BLaER1 (cell line): ENCODE measurements at regions not wholly inside any gene's neighbourhood (a gene's known extent, or its start where the extent isn't known, plus 50 kb on each side); places are given as distances from the start of the nearest gene placed in this dataset.
"Not testable (repeated sequence)": the region's sequence is repeated elsewhere in the genome, so short reads cannot be mapped to it uniquely, and the experiment has no call there.

Experiments
- H3K27ac ChIP-seq: shearing (Covaris generic); formaldehyde crosslinking; 2 replicates; pipeline ENCODE4 v1.8.1; 2022
- H3K27me3 ChIP-seq: shearing (Covaris generic); formaldehyde crosslinking; 2 replicates; pipeline ENCODE4 v1.8.1; 2022
- H3K36me3 ChIP-seq: shearing (Covaris generic); formaldehyde crosslinking; 2 replicates; pipeline ENCODE4 v1.8.1; 2022
- H3K4me1 ChIP-seq: shearing (Covaris generic); formaldehyde crosslinking; 2 replicates; pipeline ENCODE4 v1.8.1; 2022
- H3K4me2 ChIP-seq: shearing (Covaris generic); formaldehyde crosslinking; 2 replicates; pipeline ENCODE4 v1.8.1; 2022
- H3K4me3 ChIP-seq: shearing (Covaris generic); formaldehyde crosslinking; 2 replicates; pipeline ENCODE4 v1.8.1; 2022
- H3K9ac ChIP-seq: shearing (Covaris generic); formaldehyde crosslinking; 2 replicates; pipeline ENCODE4 v1.8.1; 2022
- H3K9me3 ChIP-seq: shearing (Covaris generic); formaldehyde crosslinking; 2 replicates; pipeline ENCODE4 v1.8.1; 2022
- H4K20me1 ChIP-seq: shearing (Covaris generic); formaldehyde crosslinking; 2 replicates; pipeline ENCODE4 v1.8.1; 2022

GRCh38 chr15:20991691-20992090, 125.6 kb upstream of the POTEB2 start:
- H3K4me3 ChIP-seq, H3K9ac ChIP-seq, H3K9me3 ChIP-seq, H4K20me1 ChIP-seq, H3K36me3 ChIP-seq, H3K27ac ChIP-seq, H3K4me2 ChIP-seq, H3K27me3 ChIP-seq, H3K4me1 ChIP-seq: not testable (repeated sequence)

- not testable (repeated sequence) for H3K4me3 ChIP-seq, H3K9me3 ChIP-seq, H3K4me2 ChIP-seq, H3K9ac ChIP-seq, H3K27me3 ChIP-seq, H3K4me1 ChIP-seq, H3K36me3 ChIP-seq, H3K27ac ChIP-seq, H4K20me1 ChIP-seq
Observed at GRCh38 chr15:20991253-20991652, 125.1 kb upstream of the POTEB2 start.

- H3K9ac ChIP-seq, H3K9me3 ChIP-seq, H4K20me1 ChIP-seq, H3K27ac ChIP-seq, H3K4me2 ChIP-seq, H3K27me3 ChIP-seq, H3K4me3 ChIP-seq, H3K4me1 ChIP-seq, H3K36me3 ChIP-seq: not testable (repeated sequence)
Observed at GRCh38 chr15:20986775-20987174, 120.7 kb upstream of the POTEB2 start.

GRCh38 chr15:20978057-20978456, 111.9 kb upstream of the POTEB2 start:
- not testable (repeated sequence) for H3K27ac ChIP-seq, H4K20me1 ChIP-seq, H3K27me3 ChIP-seq, H3K36me3 ChIP-seq, H3K9ac ChIP-seq, H3K4me2 ChIP-seq, H3K4me3 ChIP-seq, H3K4me1 ChIP-seq, H3K9me3 ChIP-seq

- not testable (repeated sequence) for H3K36me3 ChIP-seq, H3K27me3 ChIP-seq, H4K20me1 ChIP-seq, H3K9ac ChIP-seq, H3K4me1 ChIP-seq, H3K9me3 ChIP-seq, H3K27ac ChIP-seq, H3K4me2 ChIP-seq, H3K4me3 ChIP-seq
Observed at GRCh38 chr15:20972762-20973161, 106.6 kb upstream of the POTEB2 start.

- not testable (repeated sequence) for H3K27me3 ChIP-seq, H3K9ac ChIP-seq, H3K9me3 ChIP-seq, H3K27ac ChIP-seq, H3K36me3 ChIP-seq, H3K4me2 ChIP-seq, H3K4me1 ChIP-seq, H4K20me1 ChIP-seq, H3K4me3 ChIP-seq
Observed at GRCh38 chr15:20959299-20959698, 93.2 kb upstream of the POTEB2 start.

GRCh38 chr15:20929322-20929721, 63.2 kb upstream of the POTEB2 start:
- not testable (repeated sequence) for H3K9ac ChIP-seq, H3K4me1 ChIP-seq, H3K4me3 ChIP-seq, H3K9me3 ChIP-seq, H3K4me2 ChIP-seq, H4K20me1 ChIP-seq, H3K27ac ChIP-seq, H3K27me3 ChIP-seq, H3K36me3 ChIP-seq
